ENCODE measurements at regions not wholly inside any gene's neighbourhood (a gene's known extent, or its start where the extent isn't known, plus 50 kb on each side); places are given as distances from the start of the nearest gene placed in this dataset.

DNA sequence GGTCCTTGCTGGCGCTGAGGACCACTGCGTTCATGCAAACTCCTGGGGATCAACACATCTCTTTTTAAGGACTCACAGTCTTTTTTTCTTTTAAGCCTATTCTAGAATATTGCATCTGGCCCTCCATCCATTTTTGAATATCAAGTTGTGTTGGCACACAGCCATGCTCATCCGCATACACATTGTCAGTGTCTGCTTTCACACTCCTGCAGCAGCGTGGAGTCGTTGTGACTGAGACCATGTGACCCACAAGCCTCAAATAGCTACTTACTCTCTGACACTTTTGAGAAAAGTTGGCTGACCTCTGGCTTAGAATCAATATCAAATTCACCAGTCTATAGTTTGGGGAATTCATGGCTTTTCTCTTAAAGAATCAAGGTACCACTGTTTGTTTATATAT lies 191.8 kb upstream of the S100G start:
- WGBS (ENCODE audit: insufficient coverage, low coverage, missing lambda C conversion rate): 0% methylated on average over 5 of the region's 5 CpGs
- BruUV-seq (replicated peaks): no TSS peak
- in situ Hi-C loops (cut with MboI): no loop called here

More for the DNA sequence above, 191.8 kb upstream of the S100G start:
- no peak for FAIRE-seq
- intact Hi-C loops (cut with micrococcal nuclease): no loop called here
- Histone ChIP-seq H3K4me3 (no peak overlapping the region), H3K9me1 (ENCODE audit: control insufficient read depth, insufficient read depth, low read length) (no peaks in the 10 kb centered on the region), H3K27me3 (ENCODE audit: control insufficient read depth in 2 of 2, insufficient read depth in 2 of 2, low read length in 2 of 2) (peaks cover 0 to 6% of the 10 kb centered on the region in 2 experiments; a peak in 1 of 5 replicates), H3K4me1 (replicated peaks in 1 of 2; ENCODE audit: control insufficient read depth in 2 of 2, insufficient read depth in 2 of 2, low read length in 2 of 2) (no peaks in the 10 kb centered on the region; a peak in 1 of 5 replicates), H3K9ac (ENCODE audit: insufficient read depth in 1 of 2, low read depth in 2 of 2, low read length in 2 of 2) (no peak overlapping the region), H3K4me2 (ENCODE audit: insufficient read depth, low read length) (no peak overlapping the region), H4K20me1 (replicated peaks; ENCODE audit: control insufficient read depth, insufficient read depth, low read length) (no peaks in the 10 kb centered on the region), H3K27ac (ENCODE audit: extremely low read depth, low read depth, low read length) (no peak overlapping the region), H2AFZ (ENCODE audit: low read depth, low read length) (no peak overlapping the region), H3K79me2 (ENCODE audit: control insufficient read depth, insufficient read depth, low read length) (no peaks in the 10 kb centered on the region), H3K36me3 (ENCODE audit: control insufficient read depth, insufficient read depth, low read length) (no peaks in the 10 kb centered on the region), H3K9me3 (replicated peaks; ENCODE audit: control insufficient read depth, insufficient read depth, low read depth, low read length) (no peaks in the 10 kb centered on the region)
- ChIA-PET POLR2A (no interaction called here), CTCF (ENCODE audit: low intra/inter-chr PET ratio) (no interaction called here)
- TF ChIP-seq ZKSCAN8 (CRISPR knock-in tag; IDR thresholded peaks at IDR 0.05) (no peak), BCL6 (CRISPR knock-in tag; IDR thresholded peaks at IDR 0.05) (no peak), ERF (CRISPR knock-in tag; IDR thresholded peaks at IDR 0.05) (no peak), FOXA1 (IDR thresholded peaks at IDR 0.05; ENCODE audit: borderline replicate concordance) (no peak), ZNF239 (CRISPR knock-in tag; IDR thresholded peaks at IDR 0.05) (no peak), ZNF232 (CRISPR knock-in tag; IDR thresholded peaks at IDR 0.05) (no peak)
- TF ChIP-seq, protein P1, sequence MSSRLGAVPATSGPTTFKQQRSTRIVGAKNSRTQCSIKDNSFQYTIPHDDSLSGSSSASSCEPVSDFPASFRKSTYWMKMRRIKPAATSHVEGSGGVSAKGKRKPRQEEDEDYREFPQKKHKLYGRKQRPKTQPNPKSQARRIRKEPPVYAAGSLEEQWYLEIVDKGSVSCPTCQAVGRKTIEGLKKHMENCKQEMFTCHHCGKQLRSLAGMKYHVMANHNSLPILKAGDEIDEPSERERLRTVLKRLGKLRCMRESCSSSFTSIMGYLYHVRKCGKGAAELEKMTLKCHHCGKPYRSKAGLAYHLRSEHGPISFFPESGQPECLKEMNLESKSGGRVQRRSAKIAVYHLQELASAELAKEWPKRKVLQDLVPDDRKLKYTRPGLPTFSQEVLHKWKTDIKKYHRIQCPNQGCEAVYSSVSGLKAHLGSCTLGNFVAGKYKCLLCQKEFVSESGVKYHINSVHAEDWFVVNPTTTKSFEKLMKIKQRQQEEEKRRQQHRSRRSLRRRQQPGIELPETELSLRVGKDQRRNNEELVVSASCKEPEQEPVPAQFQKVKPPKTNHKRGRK (tag; IDR thresholded peaks at IDR 0.05): no peak
- TF ChIP-seq, protein P2, sequence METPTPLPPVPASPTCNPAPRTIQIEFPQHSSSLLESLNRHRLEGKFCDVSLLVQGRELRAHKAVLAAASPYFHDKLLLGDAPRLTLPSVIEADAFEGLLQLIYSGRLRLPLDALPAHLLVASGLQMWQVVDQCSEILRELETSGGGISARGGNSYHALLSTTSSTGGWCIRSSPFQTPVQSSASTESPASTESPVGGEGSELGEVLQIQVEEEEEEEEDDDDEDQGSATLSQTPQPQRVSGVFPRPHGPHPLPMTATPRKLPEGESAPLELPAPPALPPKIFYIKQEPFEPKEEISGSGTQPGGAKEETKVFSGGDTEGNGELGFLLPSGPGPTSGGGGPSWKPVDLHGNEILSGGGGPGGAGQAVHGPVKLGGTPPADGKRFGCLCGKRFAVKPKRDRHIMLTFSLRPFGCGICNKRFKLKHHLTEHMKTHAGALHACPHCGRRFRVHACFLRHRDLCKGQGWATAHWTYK (CRISPR knock-in tag; IDR thresholded peaks at IDR 0.05): no peak
- TF ChIP-seq, protein P3, sequence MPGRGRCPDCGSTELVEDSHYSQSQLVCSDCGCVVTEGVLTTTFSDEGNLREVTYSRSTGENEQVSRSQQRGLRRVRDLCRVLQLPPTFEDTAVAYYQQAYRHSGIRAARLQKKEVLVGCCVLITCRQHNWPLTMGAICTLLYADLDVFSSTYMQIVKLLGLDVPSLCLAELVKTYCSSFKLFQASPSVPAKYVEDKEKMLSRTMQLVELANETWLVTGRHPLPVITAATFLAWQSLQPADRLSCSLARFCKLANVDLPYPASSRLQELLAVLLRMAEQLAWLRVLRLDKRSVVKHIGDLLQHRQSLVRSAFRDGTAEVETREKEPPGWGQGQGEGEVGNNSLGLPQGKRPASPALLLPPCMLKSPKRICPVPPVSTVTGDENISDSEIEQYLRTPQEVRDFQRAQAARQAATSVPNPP (IDR thresholded peaks at IDR 0.05; ENCODE audit: borderline replicate concordance, insufficient read depth, insufficient read length): no peak
- ATAC-seq: no peak
- DNase-seq (ENCODE audit: extremely low read depth in 1 of 4, low spot score in 3 of 4): no peak
